BLaER1 treated with 17β-estradiol and CSF1 and Interleukin-3, amounts not matched to agents 10 nM and 100 nM (cell line): ENCODE measurements at regions not wholly inside any gene's neighbourhood (a gene's known extent, or its start where the extent isn't known, plus 50 kb on each side); places are given as distances from the start of the nearest gene placed in this dataset.

Experiments
- H3K27ac ChIP-seq, 11 experiments: shearing (Covaris generic); formaldehyde crosslinking; 2 replicates each; pipeline ENCODE4 v1.8.1; 2022
- H3K27me3 ChIP-seq, 11 experiments: shearing (Covaris generic); formaldehyde crosslinking; 2 replicates each; pipeline ENCODE4 v1.8.1; 2022
- H3K36me3 ChIP-seq, 11 experiments: shearing (Covaris generic); formaldehyde crosslinking; 2 replicates each; pipeline ENCODE4 v1.8.1; 2022
- H3K4me1 ChIP-seq, 10 experiments: shearing (Covaris generic); formaldehyde crosslinking; 2 replicates each; pipeline ENCODE4 v1.8.1; 2022
- H3K4me2 ChIP-seq, 11 experiments: shearing (Covaris generic); formaldehyde crosslinking; 2 replicates each; pipeline ENCODE4 v1.8.1; 2022
- H3K4me3 ChIP-seq, 10 experiments: shearing (Covaris generic); formaldehyde crosslinking; 2 replicates each; pipeline ENCODE4 v1.8.1; 2022
- H3K9ac ChIP-seq, 11 experiments: shearing (Covaris generic); formaldehyde crosslinking; 2 replicates each; pipeline ENCODE4 v1.8.1; 2022
- H3K9me3 ChIP-seq, 11 experiments: shearing (Covaris generic); formaldehyde crosslinking; replicated peaks in 1 of 11; 2 replicates each; pipeline ENCODE4 v1.8.1; 2022
- H4K20me1 ChIP-seq, 11 experiments: shearing (Covaris generic); formaldehyde crosslinking; 2 replicates each; pipeline ENCODE4 v1.8.1; 2022
- Cebpa-rat ChIP-seq, 11 experiments: shearing (Covaris generic); IDR thresholded peaks; 2 replicates each; pipeline ENCODE4 v1.8.1; 2022

- Histone ChIP-seq H3K27me3 (no peaks in the 10 kb centered on the region), H3K9me3 (no peaks in the 10 kb centered on the region), H3K36me3 (no peaks in the 10 kb centered on the region), H3K27ac (no peak overlapping the region), H3K4me2 (no peak overlapping the region), H3K4me3 (no peak overlapping the region), H4K20me1 (no peaks in the 10 kb centered on the region), H3K9ac (no peak overlapping the region), H3K4me1 (no peaks in the 10 kb centered on the region)
- no peak for TF ChIP-seq Cebpa-rat (IDR thresholded peaks at IDR 0.05)
These were observed 1438.1 kb upstream of the TENM3 start for GRCh38 chr4:180805101-180805500.

GRCh38 chr4:180808862-180809261, 1434.3 kb upstream of the TENM3 start:
- Histone ChIP-seq H3K9ac (no peak overlapping the region), H3K27me3 (no peaks in the 10 kb centered on the region), H3K9me3 (no peaks in the 10 kb centered on the region), H3K36me3 (no peaks in the 10 kb centered on the region), H3K4me2 (no peak overlapping the region), H3K4me3 (no peak overlapping the region), H3K4me1 (peaks cover 8 to 16% (median 13%) of the 10 kb centered on the region in 10 experiments), H3K27ac (no peak overlapping the region), H4K20me1 (no peaks in the 10 kb centered on the region)
- TF ChIP-seq Cebpa-rat (IDR thresholded peaks at IDR 0.05) = no peak

GRCh38 chr4:180809439-180809838, 1433.8 kb upstream of the TENM3 start:
- Histone ChIP-seq H3K36me3 (no peaks in the 10 kb centered on the region), H3K4me1 (peaks cover 8 to 16% (median 13%) of the 10 kb centered on the region in 10 experiments), H3K27me3 (no peaks in the 10 kb centered on the region), H3K27ac (no peak overlapping the region), H3K9me3 (no peaks in the 10 kb centered on the region), H4K20me1 (no peaks in the 10 kb centered on the region), H3K4me2 (no peak overlapping the region), H3K9ac (no peak overlapping the region), H3K4me3 (no peak overlapping the region)
- no peak for TF ChIP-seq Cebpa-rat (IDR thresholded peaks at IDR 0.05)

GRCh38 chr4:180810581-180810980, 1432.6 kb upstream of the TENM3 start:
- no peak overlapping the region for H3K4me3 ChIP-seq
- TF ChIP-seq Cebpa-rat (IDR thresholded peaks at IDR 0.05) = no peak

GRCh38 chr4:180811556-180811955, 1431.6 kb upstream of the TENM3 start:
- Histone ChIP-seq H3K36me3 (no peaks in the 10 kb centered on the region), H3K27me3 (no peaks in the 10 kb centered on the region), H3K27ac (no peak overlapping the region), H3K4me2 (peak overlapping the region; percentile 6 to 55 (median 37); a peak in 18 of 22 replicates), H4K20me1 (no peaks in the 10 kb centered on the region), H3K9me3 (no peaks in the 10 kb centered on the region), H3K4me1 (peaks cover 8 to 16% (median 13%) of the 10 kb centered on the region in 10 experiments), H3K4me3 (no peak overlapping the region), H3K9ac (no peak overlapping the region)
- no peak for TF ChIP-seq Cebpa-rat (IDR thresholded peaks at IDR 0.05)

More at GRCh38 chr4:180810581-180810980, 1432.6 kb upstream of the TENM3 start:
- peak overlapping the region in 1 of 11 experiments; percentile 55; a peak in 1 of 22 replicates for H3K4me2 ChIP-seq
- H4K20me1 ChIP-seq = no peaks in the 10 kb centered on the region
- no peaks in the 10 kb centered on the region for H3K9me3 ChIP-seq
- no peaks in the 10 kb centered on the region for H3K36me3 ChIP-seq
- H3K4me1 ChIP-seq = peaks cover 8 to 16% (median 13%) of the 10 kb centered on the region in 10 experiments
- H3K27ac ChIP-seq = no peak overlapping the region
- no peaks in the 10 kb centered on the region for H3K27me3 ChIP-seq
- H3K9ac ChIP-seq = no peak overlapping the region

- no peaks in the 10 kb centered on the region for H3K27me3 ChIP-seq
- no peak overlapping the region for H3K4me3 ChIP-seq
- no peak overlapping the region for H3K27ac ChIP-seq
- no peaks in the 10 kb centered on the region for H3K9me3 ChIP-seq
- no peak overlapping the region for H3K4me2 ChIP-seq
- no peak for TF ChIP-seq Cebpa-rat (IDR thresholded peaks at IDR 0.05)
- H3K4me1 ChIP-seq = peaks cover 8 to 16% (median 13%) of the 10 kb centered on the region in 10 experiments
- H3K9ac ChIP-seq = no peak overlapping the region
- no peaks in the 10 kb centered on the region for H4K20me1 ChIP-seq
- no peaks in the 10 kb centered on the region for H3K36me3 ChIP-seq
These were observed 1430.4 kb upstream of the TENM3 start for GRCh38 chr4:180812783-180813182.

GRCh38 chr4:180814875-180815417, 1428.3 kb upstream of the TENM3 start:
- TF ChIP-seq Cebpa-rat (IDR thresholded peaks at IDR 0.05) = no peak
- H3K4me1 ChIP-seq = peaks cover 8 to 16% (median 13%) of the 10 kb centered on the region in 10 experiments

GRCh38 chr4:180817529-180817928, 1425.7 kb upstream of the TENM3 start:
- Histone ChIP-seq H3K36me3 (no peaks in the 10 kb centered on the region), H3K27ac (no peak overlapping the region), H3K4me1 (no peaks in the 10 kb centered on the region), H4K20me1 (no peaks in the 10 kb centered on the region), H3K9ac (no peak overlapping the region), H3K9me3 (no peaks in the 10 kb centered on the region), H3K27me3 (no peaks in the 10 kb centered on the region), H3K4me3 (no peak overlapping the region), H3K4me2 (no peak overlapping the region)
- TF ChIP-seq Cebpa-rat (IDR thresholded peaks at IDR 0.05) = no peak

More at GRCh38 chr4:180814875-180815417, 1428.3 kb upstream of the TENM3 start:
- no peak overlapping the region for H3K27ac ChIP-seq
- H3K27me3 ChIP-seq = no peaks in the 10 kb centered on the region
- no peaks in the 10 kb centered on the region for H3K36me3 ChIP-seq
- no peak overlapping the region for H3K4me3 ChIP-seq
- no peak overlapping the region for H3K4me2 ChIP-seq
- H3K9ac ChIP-seq = no peak overlapping the region
- H3K9me3 ChIP-seq = no peaks in the 10 kb centered on the region
- no peaks in the 10 kb centered on the region for H4K20me1 ChIP-seq

- no peaks in the 10 kb centered on the region for H4K20me1 ChIP-seq
- H3K27me3 ChIP-seq = no peaks in the 10 kb centered on the region
- H3K9ac ChIP-seq = no peak overlapping the region
- no peak overlapping the region for H3K27ac ChIP-seq
- H3K4me1 ChIP-seq = peaks cover 8 to 12% (median 10%) of the 10 kb centered on the region in 10 experiments; a peak in 17 of 20 replicates
- H3K36me3 ChIP-seq = no peaks in the 10 kb centered on the region
- no peak overlapping the region for H3K4me2 ChIP-seq
- TF ChIP-seq Cebpa-rat (IDR thresholded peaks at IDR 0.05) = no peak
- no peak overlapping the region for H3K4me3 ChIP-seq
- H3K9me3 ChIP-seq = no peaks in the 10 kb centered on the region
These were observed 1420.1 kb upstream of the TENM3 start for GRCh38 chr4:180823108-180823507.
